Suprapubic skin (tissue), 4 donors: ENCODE measurements at regions not wholly inside any gene's neighbourhood (a gene's known extent, or its start where the extent isn't known, plus 50 kb on each side); places are given as distances from the start of the nearest gene placed in this dataset.

Source experiments
- DNase-seq, 2 donors: peaks; one replicate each; pipeline ENCODE4 v3.0.0-alpha.2; 2019; ENCODE audit warnings: low spot score in 2 of 2
- H3K27ac ChIP-seq: fragments of 200-600 bp; sonication (generic); one replicate; pipeline ENCODE4 v1.5.1; 2019
- H3K27me3 ChIP-seq: fragments of 200-600 bp; sonication (generic); one replicate; pipeline ENCODE4 v1.5.1; 2019
- H3K36me3 ChIP-seq: fragments of 200-600 bp; sonication (generic); one replicate; pipeline ENCODE4 v1.5.1; 2019
- H3K4me1 ChIP-seq: fragments of 200-600 bp; sonication (generic); one replicate; pipeline ENCODE4 v1.5.1; 2019
- H3K4me3 ChIP-seq: fragments of 200-600 bp; sonication (generic); one replicate; pipeline ENCODE4 v1.5.1; 2019; ENCODE audit warnings: mild to moderate bottlenecking
- H3K9me3 ChIP-seq: fragments of 200-600 bp; sonication (generic); one replicate; pipeline ENCODE4 v1.5.1; 2019
- CTCF ChIP-seq, 2 donors: fragments of 200-600 bp in 1 of 2; fragments of 450-650 bp in 1 of 2; sonication (generic) in 1 of 2; IDR thresholded peaks; one replicate each; pipeline ENCODE4 v1.5.1; 2016 to 2019; ENCODE audit warnings: antibody characterized with exemption in 2 of 2, mild to moderate bottlenecking in 1 of 2, moderate library complexity in 1 of 2
- EP300 ChIP-seq: sonication (generic); formaldehyde crosslinking; IDR thresholded peaks from one replicate; pipeline ENCODE4 v1.6.1; 2017; ENCODE audit warnings: antibody characterized with exemption
- POLR2A ChIP-seq, 2 donors: fragments of 450-650 bp; IDR thresholded peaks; one replicate each; pipeline ENCODE4 v1.6.1; 2017; ENCODE audit warnings: antibody characterized with exemption in 2 of 2, mild to moderate bottlenecking in 2 of 2, moderate library complexity in 2 of 2
- POLR2AphosphoS5 ChIP-seq, 3 donors: sonication (generic); formaldehyde crosslinking; IDR thresholded peaks; one replicate each; pipeline ENCODE4 v1.6.1; 2017; ENCODE audit warnings: antibody characterized with exemption in 3 of 3
- WGBS: methylation state at CpG from one replicate; pipeline ENCODE4 v1.1.5; 2018; 5-methylcytosine and 5-hydroxymethylcytosine counted together

- H3K36me3 ChIP-seq = no peaks in the 10 kb centered on the region
- H3K27me3 ChIP-seq = no peaks in the 10 kb centered on the region
- no peaks in the 10 kb centered on the region for H3K9me3 ChIP-seq
- DNase-seq = no peak
- WGBS = 96% methylated on average over 8 of the region's 8 CpGs
- no peak overlapping the region for H3K27ac ChIP-seq
- TF ChIP-seq EP300 = no peak
- no peak for TF ChIP-seq POLR2A (IDR thresholded peaks at IDR 0.05)
- no peak for TF ChIP-seq POLR2AphosphoS5 (IDR thresholded peaks at IDR 0.05)
- no peak overlapping the region for H3K4me3 ChIP-seq
- no peaks in the 10 kb centered on the region for H3K4me1 ChIP-seq
Observed at GRCh38 chr7:34308595-34308994, 349.4 kb upstream of the NPSR1 start.

GRCh38 chr7:34309116-34309515 lies 348.9 kb upstream of the NPSR1 start:
- Histone ChIP-seq H3K4me1 (no peaks in the 10 kb centered on the region), H3K9me3 (no peaks in the 10 kb centered on the region), H3K4me3 (no peak overlapping the region), H3K27ac (no peak overlapping the region), H3K36me3 (no peaks in the 10 kb centered on the region), H3K27me3 (no peaks in the 10 kb centered on the region)
- DNase-seq = no peak
- 92% methylated on average over 12 of the region's 12 CpGs for WGBS
- TF ChIP-seq EP300 (no peak), CTCF (IDR thresholded peaks at IDR 0.05) (no peak), POLR2AphosphoS5 (IDR thresholded peaks at IDR 0.05) (no peak)

DNA sequence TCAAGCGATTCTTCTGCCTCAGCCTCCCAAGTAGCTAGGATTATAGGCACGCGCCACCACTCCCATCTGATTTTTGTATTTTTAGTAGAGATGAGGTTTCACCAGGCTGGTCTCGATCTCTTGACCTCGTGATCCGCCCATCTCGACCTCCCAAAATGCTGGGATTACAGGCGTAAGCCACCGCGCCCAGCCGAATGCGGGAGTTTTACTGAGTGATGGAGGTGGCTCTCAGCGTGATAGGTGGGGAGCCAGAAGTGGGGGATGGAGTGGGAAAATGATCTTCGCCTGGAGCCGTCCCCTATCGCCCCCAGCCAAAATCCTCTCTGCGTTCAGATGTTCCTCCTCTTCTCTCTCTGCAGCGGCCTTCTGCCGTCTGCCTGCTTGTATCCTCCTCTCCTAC lies 348.4 kb upstream of the NPSR1 start:
- no peaks in the 10 kb centered on the region for H3K9me3 ChIP-seq
- H3K4me1 ChIP-seq = no peaks in the 10 kb centered on the region
- H3K27me3 ChIP-seq = no peaks in the 10 kb centered on the region
- no peak overlapping the region for H3K27ac ChIP-seq
- TF ChIP-seq POLR2AphosphoS5 (IDR thresholded peaks at IDR 0.05) (no peak), CTCF (IDR thresholded peaks at IDR 0.05) (no peak), EP300 (no peak), POLR2A (IDR thresholded peaks at IDR 0.05) (no peak)
- 98% methylated on average over 19 of the region's 19 CpGs for WGBS
- H3K36me3 ChIP-seq = no peaks in the 10 kb centered on the region
- no peak overlapping the region for H3K4me3 ChIP-seq
- DNase-seq = no peak

DNA sequence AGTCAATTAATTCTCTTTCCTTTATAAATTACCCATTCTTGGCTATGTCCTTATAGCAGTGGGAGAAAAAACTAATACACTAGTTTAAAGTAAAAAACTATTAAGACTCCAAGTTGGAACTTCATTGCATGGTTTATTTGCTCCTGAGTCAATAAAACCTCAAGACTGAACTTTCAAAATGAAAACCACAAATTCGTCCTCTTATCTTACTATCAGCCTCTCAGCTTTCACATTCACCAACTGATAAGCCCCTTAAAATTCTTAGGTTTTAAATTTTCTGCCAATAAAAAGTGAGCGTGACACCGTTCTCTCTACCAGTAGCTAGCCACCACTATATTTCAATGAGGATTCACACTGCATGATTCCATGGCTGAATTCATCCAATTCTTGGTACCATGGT lies 346.4 kb upstream of the NPSR1 start:
- H3K27ac ChIP-seq = no peak overlapping the region
- no peak for DNase-seq
- H3K9me3 ChIP-seq = no peaks in the 10 kb centered on the region
- no peaks in the 10 kb centered on the region for H3K4me1 ChIP-seq
- no peak for TF ChIP-seq CTCF (IDR thresholded peaks at IDR 0.05)
- TF ChIP-seq POLR2A (IDR thresholded peaks at IDR 0.05) = no peak
- no peak for TF ChIP-seq EP300
- no peak for TF ChIP-seq POLR2AphosphoS5 (IDR thresholded peaks at IDR 0.05)
- H3K4me3 ChIP-seq = no peak overlapping the region
- no peaks in the 10 kb centered on the region for H3K27me3 ChIP-seq
- no peaks in the 10 kb centered on the region for H3K36me3 ChIP-seq
- WGBS = 82% methylated on average over 3 of the region's 3 CpGs

DNA sequence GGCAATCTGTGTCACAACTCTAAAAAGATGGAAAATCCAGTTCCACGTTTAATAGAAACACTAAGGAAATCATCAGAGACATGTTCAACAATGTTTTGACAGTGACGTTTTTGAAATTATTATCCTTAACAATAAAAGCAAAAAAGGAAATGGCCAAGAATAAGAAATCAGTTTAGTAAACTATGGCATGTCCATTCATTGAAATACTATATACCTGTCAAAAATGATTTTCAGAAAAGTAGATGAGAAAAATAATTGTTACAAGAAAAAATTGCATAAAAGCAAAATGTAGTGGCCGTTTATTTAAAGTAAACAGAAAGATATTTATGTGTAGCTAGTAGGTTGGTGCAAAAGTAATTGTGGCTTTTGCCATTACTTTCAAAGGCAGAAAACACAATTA lies 345.4 kb upstream of the NPSR1 start:
- no peak overlapping the region for H3K4me3 ChIP-seq
- no peak for TF ChIP-seq POLR2A (IDR thresholded peaks at IDR 0.05)
- no peak for TF ChIP-seq EP300
- no peak for TF ChIP-seq POLR2AphosphoS5 (IDR thresholded peaks at IDR 0.05)
- no peak for TF ChIP-seq CTCF (IDR thresholded peaks at IDR 0.05)
- no peaks in the 10 kb centered on the region for H3K36me3 ChIP-seq
- no peak overlapping the region for H3K27ac ChIP-seq
- WGBS = 85% methylated on average over 3 of the region's 3 CpGs
- no peaks in the 10 kb centered on the region for H3K4me1 ChIP-seq
- H3K9me3 ChIP-seq = no peaks in the 10 kb centered on the region
- DNase-seq = no peak
- no peaks in the 10 kb centered on the region for H3K27me3 ChIP-seq

GRCh38 chr7:34313289-34313688 lies 344.7 kb upstream of the NPSR1 start:
- TF ChIP-seq POLR2A (IDR thresholded peaks at IDR 0.05) = no peak
- TF ChIP-seq CTCF (IDR thresholded peaks at IDR 0.05) = no peak
- no peak for TF ChIP-seq POLR2AphosphoS5 (IDR thresholded peaks at IDR 0.05)
- 91% methylated on average over 2 of the region's 2 CpGs for WGBS
- Histone ChIP-seq H3K9me3 (no peaks in the 10 kb centered on the region), H3K27ac (no peak overlapping the region), H3K4me3 (no peak overlapping the region), H3K27me3 (no peaks in the 10 kb centered on the region), H3K36me3 (no peaks in the 10 kb centered on the region), H3K4me1 (no peaks in the 10 kb centered on the region)
- DNase-seq = no peak
